Ishikawa (cell line): ENCODE measurements at regions not wholly inside any gene's neighbourhood (a gene's known extent, or its start where the extent isn't known, plus 50 kb on each side); places are given as distances from the start of the nearest gene placed in this dataset.

Source experiments
- CEBPB ChIP-seq: IDR thresholded peaks from 2 replicates; pipeline ENCODE4 v1.6.1; 2012
- CREB1 ChIP-seq: IDR thresholded peaks from 2 replicates; pipeline ENCODE4 v1.6.1; 2012; ENCODE audit warnings: low read depth
- EGR1 ChIP-seq: IDR thresholded peaks from 2 replicates; pipeline ENCODE4 v1.6.1; 2012
- EP300 ChIP-seq: IDR thresholded peaks from 2 replicates; pipeline ENCODE4 v1.6.1; 2012; ENCODE audit warnings: borderline replicate concordance
- FOXM1 ChIP-seq: IDR thresholded peaks from 2 replicates; pipeline ENCODE4 v1.6.1; 2012; ENCODE audit warnings: low read depth, borderline replicate concordance
- NFIC ChIP-seq: IDR thresholded peaks from 2 replicates; pipeline ENCODE4 v1.6.1; 2012
- RAD21 ChIP-seq: IDR thresholded peaks from 2 replicates; pipeline ENCODE4 v1.6.1; 2012; ENCODE audit warnings: low read depth
- REST ChIP-seq: IDR thresholded peaks from 2 replicates; pipeline ENCODE4 v1.6.1; 2012; ENCODE audit warnings: low read depth, mild to moderate bottlenecking
- TAF1 ChIP-seq: IDR thresholded peaks from 2 replicates; pipeline ENCODE4 v1.6.1; 2012; ENCODE audit warnings: low read depth, mild to moderate bottlenecking
- TCF12 ChIP-seq: IDR thresholded peaks from 2 replicates; pipeline ENCODE4 v1.6.1; 2012; ENCODE audit warnings: low read depth
- TEAD4 ChIP-seq: IDR thresholded peaks from 2 replicates; pipeline ENCODE4 v1.6.1; 2012
- YY1 ChIP-seq: IDR thresholded peaks from 2 replicates; pipeline ENCODE4 v1.6.1; 2012; ENCODE audit warnings: low read depth
- ZBTB7A ChIP-seq: IDR thresholded peaks from 2 replicates; pipeline ENCODE4 v1.6.1; 2012; ENCODE audit warnings: low read depth
- TF ChIP-seq, protein P1 (sequence below): IDR thresholded peaks from 2 replicates; pipeline ENCODE4 v1.6.1; 2012
- TF ChIP-seq, protein P2 (sequence below): IDR thresholded peaks from 2 replicates; pipeline ENCODE4 v1.6.1; 2012

DNA sequence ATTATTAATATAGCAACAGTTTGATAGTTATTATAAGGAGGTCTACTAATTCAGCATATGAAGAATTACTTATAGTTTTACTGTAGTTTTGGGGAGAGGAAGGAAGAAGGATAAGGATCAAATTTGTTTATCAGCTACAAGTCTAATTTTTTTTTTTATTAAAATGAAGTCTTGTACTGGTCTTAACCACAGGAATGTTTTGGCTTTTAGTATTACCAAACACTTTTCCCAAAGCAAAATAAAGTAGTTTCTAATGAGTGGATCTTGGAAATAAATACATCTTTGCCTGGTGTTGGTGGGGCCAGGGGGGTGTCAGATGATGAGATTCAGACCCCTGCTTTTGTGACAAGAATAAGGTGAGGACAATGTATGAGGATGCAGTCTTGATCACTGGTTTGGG is 57.2 kb upstream of the ZDHHC17 start:
- TF ChIP-seq YY1, result no peak
- TF ChIP-seq, protein P1, sequence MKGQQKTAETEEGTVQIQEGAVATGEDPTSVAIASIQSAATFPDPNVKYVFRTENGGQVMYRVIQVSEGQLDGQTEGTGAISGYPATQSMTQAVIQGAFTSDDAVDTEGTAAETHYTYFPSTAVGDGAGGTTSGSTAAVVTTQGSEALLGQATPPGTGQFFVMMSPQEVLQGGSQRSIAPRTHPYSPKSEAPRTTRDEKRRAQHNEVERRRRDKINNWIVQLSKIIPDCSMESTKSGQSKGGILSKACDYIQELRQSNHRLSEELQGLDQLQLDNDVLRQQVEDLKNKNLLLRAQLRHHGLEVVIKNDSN, result no peak
- no peak for TF ChIP-seq EP300
- no peak for TF ChIP-seq NFIC
- no peak for TF ChIP-seq TCF12
- no peak for TF ChIP-seq RAD21
- no peak for TF ChIP-seq FOXM1
- TF ChIP-seq EGR1, result no peak
- TF ChIP-seq CREB1, result no peak
- TF ChIP-seq REST, result no peak
- TF ChIP-seq TAF1, result no peak
- TF ChIP-seq, protein P2, sequence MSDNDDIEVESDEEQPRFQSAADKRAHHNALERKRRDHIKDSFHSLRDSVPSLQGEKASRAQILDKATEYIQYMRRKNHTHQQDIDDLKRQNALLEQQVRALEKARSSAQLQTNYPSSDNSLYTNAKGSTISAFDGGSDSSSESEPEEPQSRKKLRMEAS, result no peak
- no peak for TF ChIP-seq CEBPB
- no peak for TF ChIP-seq ZBTB7A
- TF ChIP-seq TEAD4, result no peak

GRCh38 chr12:76707772-76708171 is 56.1 kb upstream of the ZDHHC17 start:
- TF ChIP-seq TEAD4, result no peak
- TF ChIP-seq NFIC, result no peak
- TF ChIP-seq ZBTB7A, result no peak
- no peak for TF ChIP-seq RAD21
- TF ChIP-seq, protein P1, result no peak
- TF ChIP-seq REST, result no peak
- TF ChIP-seq EP300, result no peak
- TF ChIP-seq CREB1, result no peak
- no peak for TF ChIP-seq TAF1
- TF ChIP-seq, protein P2, result no peak

- TF ChIP-seq CREB1 (no peak), RAD21 (no peak), TCF12 (no peak), REST (no peak), NFIC (no peak), TAF1 (no peak), EP300 (no peak), YY1 (no peak), CEBPB (no peak), ZBTB7A (no peak), TEAD4 (no peak)
- TF ChIP-seq, protein P2, result no peak
These were observed 55.6 kb upstream of the ZDHHC17 start for GRCh38 chr12:76708296-76708695.

GRCh38 chr12:76711241-76711640 is 52.7 kb upstream of the ZDHHC17 start:
- TF ChIP-seq EGR1 (no peak), YY1 (no peak), FOXM1 (no peak), NFIC (no peak), EP300 (no peak), ZBTB7A (no peak), RAD21 (no peak), REST (no peak), TAF1 (no peak), TCF12 (no peak), CREB1 (no peak)
- TF ChIP-seq, protein P2, result no peak
- TF ChIP-seq, protein P1, result no peak
